ENCODE measurements at regions not wholly inside any gene's neighbourhood (a gene's known extent, or its start where the extent isn't known, plus 50 kb on each side); places are given as distances from the start of the nearest gene placed in this dataset.

DNA sequence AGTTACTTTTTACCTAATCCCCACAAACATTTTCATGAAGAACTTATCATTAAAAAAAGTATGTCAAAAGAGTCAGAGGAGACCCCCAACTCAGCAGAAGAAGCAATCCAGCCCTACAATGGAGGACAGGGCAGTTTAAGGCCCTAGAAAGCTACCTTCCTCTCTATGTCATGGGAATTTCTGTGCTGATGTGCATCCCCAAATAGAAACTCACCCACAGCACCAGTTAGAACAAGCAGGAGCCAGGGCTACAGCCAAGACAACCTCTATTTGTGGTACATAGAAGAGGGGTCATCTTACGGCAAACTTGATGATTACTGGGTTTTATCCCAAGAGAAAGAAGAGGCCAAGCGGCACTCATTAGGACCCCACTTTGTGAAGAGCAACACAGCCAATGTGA lies 160.9 kb upstream of the CCDC150 start:
- TF ChIP-seq CTCF (IDR thresholded peaks at IDR 0.05; ENCODE audit: poor library complexity) = no peak
- no peak for TF ChIP-seq EZH2 (IDR thresholded peaks at IDR 0.05; ENCODE audit: borderline replicate concordance)

Measured in hepatocyte (in vitro differentiated cells).